SU-DHL-6 (cell line): ENCODE measurements at regions not wholly inside any gene's neighbourhood (a gene's known extent, or its start where the extent isn't known, plus 50 kb on each side); places are given as distances from the start of the nearest gene placed in this dataset.

ENCODE experiments used
- CTCF ChIP-seq: fragments of 200-600 bp; sonication (generic); IDR thresholded peaks from one replicate; pipeline ENCODE4 v1.5.1; 2017; ENCODE audit warnings: antibody characterized with exemption, mild to moderate bottlenecking, low read length, moderate library complexity; ENCODE audit not compliant: insufficient read depth, poor library complexity, severe bottlenecking
- EZH2phosphoT487 ChIP-seq: fragments of 200-600 bp; sonication (generic), shearing (Covaris generic); conservative IDR thresholded peaks from 2 replicates; pipeline ENCODE4 v1.6.1; 2018; ENCODE audit warnings: mild to moderate bottlenecking, antibody characterized with exemption, low read length, moderate library complexity, mixed read lengths

- no peak for TF ChIP-seq CTCF
- TF ChIP-seq EZH2phosphoT487: no peak
Observed at GRCh38 chr14:82521191-82521590, 987.5 kb upstream of the SEL1L start.
